Right lobe of liver (tissue), 6 donors: ENCODE measurements at regions not wholly inside any gene's neighbourhood (a gene's known extent, or its start where the extent isn't known, plus 50 kb on each side); places are given as distances from the start of the nearest gene placed in this dataset.

Experiments
- ATAC-seq, 4 donors: fragments of 200-7000 bp; cut with Tn5 transposase; one replicate each; pipeline ENCODE4 v1.9.1; 2020; ENCODE audit warnings: mild to moderate bottlenecking in 4 of 4, moderate library complexity in 4 of 4
- DNase-seq, 3 donors: peaks; one replicate each; pipeline ENCODE4 v3.0.0-alpha.2; 2020
- H3K27ac ChIP-seq, 3 donors: fragments of 200-600 bp; one replicate each; pipeline ENCODE4 v1.8.0; 2022
- H3K27me3 ChIP-seq, 2 donors: fragments of 200-600 bp; one replicate each; pipeline ENCODE4 v1.8.0; 2022
- H3K36me3 ChIP-seq, 4 donors: fragments of 200-600 bp; sonication (generic) in 1 of 4; one replicate each; pipeline versions ENCODE4 v1.5.1 to v1.8.0; 2017 to 2022; ENCODE audit warnings: control low read depth in 1 of 4
- H3K4me1 ChIP-seq, 4 donors: fragments of 200-600 bp; sonication (generic) in 1 of 4; one replicate each; pipeline versions ENCODE4 v1.5.1 to v1.8.0; 2017 to 2022; ENCODE audit warnings: control low read depth in 1 of 4
- H3K4me3 ChIP-seq, 3 donors: fragments of 200-600 bp; one replicate each; pipeline ENCODE4 v1.8.0; 2022
- H3K9me3 ChIP-seq, 4 donors: fragments of 200-600 bp; sonication (generic) in 1 of 4; one replicate each; pipeline versions ENCODE4 v1.5.1 to v1.8.0; 2017 to 2022; ENCODE audit warnings: control low read depth in 1 of 4
- CTCF ChIP-seq, 4 donors: fragments of 200-600 bp in 3 of 4; fragments of 450-650 bp in 1 of 4; IDR thresholded peaks; one replicate each; pipeline versions ENCODE4 v1.5.1 to v1.8.0; 2016 to 2022; ENCODE audit warnings: antibody characterized with exemption in 4 of 4, mild to moderate bottlenecking in 2 of 4
- POLR2A ChIP-seq: fragments of 450-650 bp; IDR thresholded peaks from one replicate; pipeline ENCODE4 v1.6.1; 2017; ENCODE audit warnings: antibody characterized with exemption, mild to moderate bottlenecking
- WGBS: methylation state at CpG from one replicate; pipeline ENCODE4 v1.1.6; 2018; ENCODE audit warnings: low coverage, low lambda C conversion rate; ENCODE audit not compliant: insufficient coverage; ENCODE audit errors: missing lambda C conversion rate; 5-methylcytosine and 5-hydroxymethylcytosine counted together
- intact Hi-C, 2 donors: fragments of 100-400 bp; cut with DNase I; formaldehyde crosslinking; loops; one replicate each; pipeline versions ENCODE4 v1.11.2 to v1.14.1; 2022
- donor health status: DM: no; HTN: yes; CAD: no.
- donor health status: DM: no; HTN: no; CAD: no.
- donor health status: DM: no; HTN: no; CAD: no.
- donor health status: DM: no; HTN: yes; CAD: no.
- donor health status: DM: no; HTN: yes; CAD: no.

GRCh38 chr6:169993861-169994481 lies 242.5 kb downstream of the ERMARD start:
- Histone ChIP-seq H3K27me3 (no peaks in the 10 kb centered on the region), H3K4me1 (no peaks in the 10 kb centered on the region), H3K9me3 (no peaks in the 10 kb centered on the region), H3K36me3 (no peaks in the 10 kb centered on the region), H3K27ac (no peak overlapping the region), H3K4me3 (no peak overlapping the region)
- intact Hi-C loops, result no loop called here
- TF ChIP-seq POLR2A (no peak), CTCF (IDR thresholded peaks at IDR 0.05) (no peak)
- no peak for ATAC-seq
- DNase-seq, result peak in 1 of 3 donors; percentile 35
- no CpG with 5 or more reads among the region's 16 CpGs for WGBS

DNA sequence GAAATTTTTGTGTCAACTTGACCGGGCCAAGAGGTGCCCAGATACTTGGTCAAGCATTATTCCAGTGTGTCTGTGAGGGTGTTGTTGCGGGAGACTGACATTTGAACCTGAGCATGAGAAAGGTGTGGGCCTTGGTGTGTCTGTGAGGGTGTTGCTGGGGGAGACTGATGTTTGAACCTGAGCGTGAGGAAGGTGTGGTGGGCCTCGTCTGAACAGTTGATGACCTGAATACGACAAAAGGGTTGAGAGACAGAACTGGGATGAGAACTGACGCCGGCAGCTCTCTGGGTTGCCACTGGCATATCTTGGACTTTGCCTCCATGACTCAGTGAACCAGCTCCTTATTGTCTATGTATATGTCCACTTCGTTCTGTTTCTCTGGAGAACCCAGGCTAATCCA lies 240.5 kb downstream of the ERMARD start:
- 100% methylated on average over 4 of the region's 8 CpGs for WGBS
- TF ChIP-seq CTCF (IDR thresholded peaks at IDR 0.05) (no peak), POLR2A (no peak)
- Histone ChIP-seq H3K9me3 (no peaks in the 10 kb centered on the region), H3K27me3 (no peaks in the 10 kb centered on the region), H3K4me1 (no peaks in the 10 kb centered on the region), H3K36me3 (no peaks in the 10 kb centered on the region), H3K27ac (no peak overlapping the region), H3K4me3 (no peak overlapping the region)
- DNase-seq (no peak), ATAC-seq (no peak)
- intact Hi-C loops, result no loop called here

GRCh38 chr6:169991031-169991390 lies 239.6 kb downstream of the ERMARD start:
- Histone ChIP-seq H3K4me3 (no peak overlapping the region), H3K4me1 (no peaks in the 10 kb centered on the region), H3K9me3 (no peaks in the 10 kb centered on the region), H3K27ac (peak overlapping the region in 1 of 3 donors; percentile 29), H3K27me3 (no peaks in the 10 kb centered on the region), H3K36me3 (no peaks in the 10 kb centered on the region)
- ATAC-seq (no peak), DNase-seq (peak in 1 of 3 donors; percentile 29)
- intact Hi-C loops, result no loop called here
- TF ChIP-seq POLR2A (no peak), CTCF (IDR thresholded peaks at IDR 0.05) (no peak)
- 51% methylated on average over 3 of the region's 8 CpGs for WGBS

- no peak overlapping the region for H3K4me3 ChIP-seq
- 31% methylated on average over 14 of the region's 32 CpGs for WGBS
- H3K27me3 ChIP-seq, result no peaks in the 10 kb centered on the region
- no peak for TF ChIP-seq POLR2A
- TF ChIP-seq CTCF (IDR thresholded peaks at IDR 0.05), result peak in 2 of 4 donors; percentile 3 to 38
- H3K36me3 ChIP-seq, result no peaks in the 10 kb centered on the region
- peak overlapping the region in 1 of 3 donors; percentile 29 for H3K27ac ChIP-seq
- intact Hi-C loops, result no loop called here
- ATAC-seq (peak; percentile 58 to 82 (median 71)), DNase-seq (peak in 1 of 3 donors; percentile 54)
- no peaks in the 10 kb centered on the region for H3K9me3 ChIP-seq
- H3K4me1 ChIP-seq, result no peaks in the 10 kb centered on the region
These were observed 238.9 kb downstream of the ERMARD start for GRCh38 chr6:169990095-169991030.
